GM13976 (cell line): ENCODE measurements at regions not wholly inside any gene's neighbourhood (a gene's known extent, or its start where the extent isn't known, plus 50 kb on each side); places are given as distances from the start of the nearest gene placed in this dataset.

Experiments used
- DNase-seq: peaks from one replicate; pipeline ENCODE4 v3.0.0; 2012; ENCODE audit warnings: low spot score
- CTCF ChIP-seq: IDR thresholded peaks from 2 replicates; pipeline ENCODE4 v1.5.1; 2012; ENCODE audit warnings: borderline replicate concordance, mild to moderate bottlenecking; ENCODE audit not compliant: insufficient read depth; ENCODE audit errors: extremely low read depth, missing control alignments, control extremely low read depth
- in situ Hi-C: fragments of 300-500 bp; cut with MboI; formaldehyde crosslinking; loops from one replicate; pipeline ENCODE4 v1.12.0; 2022; ENCODE audit warnings: low sequenced_read_pairs, mixed read lengths, inconsistent platforms; ENCODE audit not compliant: unreplicated experiment

GRCh38 chr4:111649308-111649707 is 495.9 kb upstream of the FAM241A start:
- in situ Hi-C loops = loop anchor here (10.0 to 25.0 kb wide), 3 partner anchors 285 to 1012 kb away; no protein-coding TSS in a partner anchor
- no peak for TF ChIP-seq CTCF
- no peak for DNase-seq

GRCh38 chr4:111650146-111650545 is 495.1 kb upstream of the FAM241A start:
- DNase-seq = no peak
- TF ChIP-seq CTCF = no peak
- in situ Hi-C loops = no loop called here

- no peak for DNase-seq
- in situ Hi-C loops = no loop called here
- no peak for TF ChIP-seq CTCF
These were observed 494.6 kb upstream of the FAM241A start for GRCh38 chr4:111650674-111651086.

GRCh38 chr4:111652236-111652635 is 493.0 kb upstream of the FAM241A start:
- DNase-seq = no peak
- in situ Hi-C loops = no loop called here
- TF ChIP-seq CTCF = no peak

GRCh38 chr4:111652986-111653385 is 492.3 kb upstream of the FAM241A start:
- DNase-seq = no peak
- in situ Hi-C loops = no loop called here
- TF ChIP-seq CTCF = no peak

GRCh38 chr4:111662496-111662895 is 482.8 kb upstream of the FAM241A start:
- no peak for TF ChIP-seq CTCF
- no peak for DNase-seq
- in situ Hi-C loops = no loop called here
